ENCODE measurements at regions not wholly inside any gene's neighbourhood (a gene's known extent, or its start where the extent isn't known, plus 50 kb on each side); places are given as distances from the start of the nearest gene placed in this dataset.

DNA sequence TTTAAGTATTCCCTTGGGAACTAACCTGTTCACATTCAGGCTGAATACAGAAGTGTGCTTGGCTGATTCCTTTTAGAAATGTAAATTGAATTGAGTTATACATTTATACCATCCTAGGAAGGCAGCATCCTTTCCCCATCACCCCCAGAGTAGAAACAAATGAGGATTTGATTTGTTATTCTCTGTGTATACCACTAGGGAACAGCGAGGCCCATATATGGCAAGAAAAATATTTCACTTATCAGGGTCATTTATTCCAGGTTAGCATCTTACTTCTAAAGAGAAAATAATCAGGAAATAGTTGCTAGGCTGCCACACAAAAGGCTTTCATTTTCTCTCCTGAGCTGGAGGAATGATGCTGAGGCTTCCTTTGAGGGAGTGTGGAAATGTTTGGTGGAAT, 516.9 kb downstream of the PIK3C3 start:
- Histone ChIP-seq H3K4me2 (ENCODE audit: insufficient read depth, low read length) (no peak overlapping the region), H3K9ac (ENCODE audit: insufficient read depth in 1 of 2, low read depth in 2 of 2, low read length in 2 of 2) (no peak overlapping the region), H3K36me3 (ENCODE audit: control insufficient read depth, insufficient read depth, low read length) (no peaks in the 10 kb centered on the region), H3K79me2 (ENCODE audit: control insufficient read depth, insufficient read depth, low read length) (no peaks in the 10 kb centered on the region), H3K27ac (ENCODE audit: extremely low read depth, low read depth, low read length) (no peak overlapping the region), H4K20me1 (replicated peaks; ENCODE audit: control insufficient read depth, insufficient read depth, low read length) (no peaks in the 10 kb centered on the region), H3K9me3 (replicated peaks; ENCODE audit: control insufficient read depth, insufficient read depth, low read depth, low read length) (no peaks in the 10 kb centered on the region), H3K4me3 (no peak overlapping the region), H3K9me1 (ENCODE audit: control insufficient read depth, insufficient read depth, low read length) (no peaks in the 10 kb centered on the region), H3K27me3 (ENCODE audit: control insufficient read depth in 2 of 2, insufficient read depth in 2 of 2, low read length in 2 of 2) (no peaks in the 10 kb centered on the region), H2AFZ (ENCODE audit: low read depth, low read length) (no peak overlapping the region), H3K4me1 (replicated peaks in 1 of 2; ENCODE audit: control insufficient read depth in 2 of 2, insufficient read depth in 2 of 2, low read length in 2 of 2) (no peaks in the 10 kb centered on the region)
- TF ChIP-seq SLC30A9 (CRISPR knock-in tag; IDR thresholded peaks at IDR 0.05) (no peak), TAF1 (IDR thresholded peaks at IDR 0.05; ENCODE audit: control insufficient read depth, extremely low read depth, insufficient read depth, low read length, severe bottlenecking) (no peak)
- no peak for ATAC-seq
- POLR2A ChIA-PET = no interaction called here
- 0% methylated on average over 1 of the region's 1 CpG for WGBS (ENCODE audit: insufficient coverage, low coverage, missing lambda C conversion rate)
- CTCF ChIA-PET (ENCODE audit: low intra/inter-chr PET ratio) = no interaction called here
- in situ Hi-C loops (cut with MboI) (no loop called here), intact Hi-C loops (cut with micrococcal nuclease) (no loop called here)
- BruUV-seq (replicated peaks) = no TSS peak
- DNase-seq (ENCODE audit: extremely low read depth in 1 of 4, low spot score in 3 of 4) = no peak
- no peak for FAIRE-seq

DNA sequence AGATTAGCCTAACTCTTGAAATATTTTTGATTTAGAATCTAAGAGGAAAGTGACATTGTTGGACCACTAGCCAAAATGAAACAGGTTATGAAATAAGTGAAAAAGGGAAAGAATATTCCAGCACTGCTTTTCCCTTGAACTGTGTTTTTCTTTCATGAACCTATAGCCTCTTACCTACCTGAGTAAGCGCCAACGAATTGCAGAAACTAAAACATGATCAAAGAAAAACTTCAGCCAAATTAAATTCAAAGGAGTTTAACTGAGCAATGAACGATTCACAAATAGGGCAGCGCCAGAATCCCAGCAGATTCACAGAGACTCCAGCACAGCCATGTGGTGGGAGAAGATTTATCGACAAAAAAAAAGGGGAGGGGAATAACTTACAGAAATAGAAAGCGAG, 518.6 kb downstream of the PIK3C3 start:
- ATAC-seq (no peak), FAIRE-seq (no peak), DNase-seq (ENCODE audit: extremely low read depth in 1 of 4, low spot score in 3 of 4) (no peak)
- H2AFZ ChIP-seq (ENCODE audit: low read depth, low read length) = no peak overlapping the region
- in situ Hi-C loops (cut with MboI) (no loop called here), intact Hi-C loops (cut with micrococcal nuclease) (no loop called here)
- no peaks in the 10 kb centered on the region for H3K79me2 ChIP-seq (ENCODE audit: control insufficient read depth, insufficient read depth, low read length)
- CTCF ChIA-PET (ENCODE audit: low intra/inter-chr PET ratio) = no interaction called here
- no peaks in the 10 kb centered on the region for H3K4me1 ChIP-seq (replicated peaks in 1 of 2; ENCODE audit: control insufficient read depth in 2 of 2, insufficient read depth in 2 of 2, low read length in 2 of 2)
- H3K4me3 ChIP-seq = no peak overlapping the region
- H3K4me2 ChIP-seq (ENCODE audit: insufficient read depth, low read length) = no peak overlapping the region
- no peaks in the 10 kb centered on the region for H3K9me1 ChIP-seq (ENCODE audit: control insufficient read depth, insufficient read depth, low read length)
- POLR2A ChIA-PET = no interaction called here
- H3K36me3 ChIP-seq (ENCODE audit: control insufficient read depth, insufficient read depth, low read length) = no peaks in the 10 kb centered on the region
- no peak overlapping the region for H3K9ac ChIP-seq (ENCODE audit: insufficient read depth in 1 of 2, low read depth in 2 of 2, low read length in 2 of 2)
- 2% methylated on average over 6 of the region's 6 CpGs for WGBS (ENCODE audit: insufficient coverage, low coverage, missing lambda C conversion rate)
- H4K20me1 ChIP-seq (replicated peaks; ENCODE audit: control insufficient read depth, insufficient read depth, low read length) = no peaks in the 10 kb centered on the region
- no peaks in the 10 kb centered on the region for H3K27me3 ChIP-seq (ENCODE audit: control insufficient read depth in 2 of 2, insufficient read depth in 2 of 2, low read length in 2 of 2)
- H3K27ac ChIP-seq (ENCODE audit: extremely low read depth, low read depth, low read length) = no peak overlapping the region
- H3K9me3 ChIP-seq (replicated peaks; ENCODE audit: control insufficient read depth, insufficient read depth, low read depth, low read length) = no peaks in the 10 kb centered on the region
- BruUV-seq (replicated peaks) = no TSS peak
- no peak for TF ChIP-seq FOS (IDR thresholded peaks at IDR 0.05; ENCODE audit: extremely low read depth, insufficient read length)
- TF ChIP-seq MAZ (CRISPR knock-in tag; conservative IDR thresholded peaks at IDR 0.05 in 1 of 2, IDR thresholded peaks at IDR 0.05 in 1 of 2) = no peak
- TF ChIP-seq KLF16 (IDR thresholded peaks at IDR 0.05) = no peak
- TF ChIP-seq, protein P1, sequence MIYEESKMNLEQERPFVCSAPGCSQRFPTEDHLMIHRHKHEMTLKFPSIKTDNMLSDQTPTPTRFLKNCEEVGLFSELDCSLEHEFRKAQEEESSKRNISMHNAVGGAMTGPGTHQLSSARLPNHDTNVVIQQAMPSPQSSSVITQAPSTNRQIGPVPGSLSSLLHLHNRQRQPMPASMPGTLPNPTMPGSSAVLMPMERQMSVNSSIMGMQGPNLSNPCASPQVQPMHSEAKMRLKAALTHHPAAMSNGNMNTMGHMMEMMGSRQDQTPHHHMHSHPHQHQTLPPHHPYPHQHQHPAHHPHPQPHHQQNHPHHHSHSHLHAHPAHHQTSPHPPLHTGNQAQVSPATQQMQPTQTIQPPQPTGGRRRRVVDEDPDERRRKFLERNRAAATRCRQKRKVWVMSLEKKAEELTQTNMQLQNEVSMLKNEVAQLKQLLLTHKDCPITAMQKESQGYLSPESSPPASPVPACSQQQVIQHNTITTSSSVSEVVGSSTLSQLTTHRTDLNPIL (CRISPR knock-in tag; IDR thresholded peaks at IDR 0.05) = no peak
- TF ChIP-seq POLR3A (IDR thresholded peaks at IDR 0.05; ENCODE audit: borderline replicate concordance, extremely low read depth, insufficient read depth, insufficient read length) = no peak
- TF ChIP-seq MED1 (CRISPR knock-in tag; IDR thresholded peaks at IDR 0.05; ENCODE audit: borderline replicate concordance) = no peak
- TF ChIP-seq MTA1 (IDR thresholded peaks at IDR 0.05; ENCODE audit: borderline replicate concordance) = no peak
- TF ChIP-seq, protein P2, sequence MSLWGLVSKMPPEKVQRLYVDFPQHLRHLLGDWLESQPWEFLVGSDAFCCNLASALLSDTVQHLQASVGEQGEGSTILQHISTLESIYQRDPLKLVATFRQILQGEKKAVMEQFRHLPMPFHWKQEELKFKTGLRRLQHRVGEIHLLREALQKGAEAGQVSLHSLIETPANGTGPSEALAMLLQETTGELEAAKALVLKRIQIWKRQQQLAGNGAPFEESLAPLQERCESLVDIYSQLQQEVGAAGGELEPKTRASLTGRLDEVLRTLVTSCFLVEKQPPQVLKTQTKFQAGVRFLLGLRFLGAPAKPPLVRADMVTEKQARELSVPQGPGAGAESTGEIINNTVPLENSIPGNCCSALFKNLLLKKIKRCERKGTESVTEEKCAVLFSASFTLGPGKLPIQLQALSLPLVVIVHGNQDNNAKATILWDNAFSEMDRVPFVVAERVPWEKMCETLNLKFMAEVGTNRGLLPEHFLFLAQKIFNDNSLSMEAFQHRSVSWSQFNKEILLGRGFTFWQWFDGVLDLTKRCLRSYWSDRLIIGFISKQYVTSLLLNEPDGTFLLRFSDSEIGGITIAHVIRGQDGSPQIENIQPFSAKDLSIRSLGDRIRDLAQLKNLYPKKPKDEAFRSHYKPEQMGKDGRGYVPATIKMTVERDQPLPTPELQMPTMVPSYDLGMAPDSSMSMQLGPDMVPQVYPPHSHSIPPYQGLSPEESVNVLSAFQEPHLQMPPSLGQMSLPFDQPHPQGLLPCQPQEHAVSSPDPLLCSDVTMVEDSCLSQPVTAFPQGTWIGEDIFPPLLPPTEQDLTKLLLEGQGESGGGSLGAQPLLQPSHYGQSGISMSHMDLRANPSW (CRISPR knock-in tag; IDR thresholded peaks at IDR 0.05) = no peak
- TF ChIP-seq ETV6 (IDR thresholded peaks at IDR 0.05; ENCODE audit: borderline replicate concordance in 1 of 2, low read depth in 2 of 2, low read length in 1 of 2) = no peak
- TF ChIP-seq ETV6 (CRISPR knock-in tag; IDR thresholded peaks at IDR 0.05; ENCODE audit: borderline replicate concordance) = no peak
- TF ChIP-seq ZNF644 (tag; IDR thresholded peaks at IDR 0.05; ENCODE audit: low read depth) = no peak
- TF ChIP-seq ZNF589 (CRISPR knock-in tag; IDR thresholded peaks at IDR 0.05; ENCODE audit: low read depth) = no peak
